Stomach (tissue), 4 donors: ENCODE measurements at regions not wholly inside any gene's neighbourhood (a gene's known extent, or its start where the extent isn't known, plus 50 kb on each side); places are given as distances from the start of the nearest gene placed in this dataset.

Source experiments
- CTCF ChIP-seq, 7 experiments: fragments of 450-650 bp in 4 of 7; fragments of 200-600 bp in 3 of 7; sonication (generic) in 3 of 7; IDR thresholded peaks; one replicate each; pipeline ENCODE4 v1.5.1; 2016 to 2019; ENCODE audit warnings: antibody characterized with exemption in 7 of 7, control low read depth in 2 of 7, mild to moderate bottlenecking in 1 of 7
- EP300 ChIP-seq: sonication (generic); formaldehyde crosslinking; IDR thresholded peaks from one replicate; pipeline ENCODE4 v1.6.1; 2017; ENCODE audit warnings: antibody characterized with exemption
- POLR2A ChIP-seq, 4 donors: fragments of 450-650 bp; IDR thresholded peaks; one replicate each; pipeline ENCODE4 v1.6.1; 2016; ENCODE audit warnings: antibody characterized with exemption in 4 of 4, control low read depth in 2 of 4, mild to moderate bottlenecking in 1 of 4, moderate library complexity in 1 of 4
- POLR2AphosphoS5 ChIP-seq, 3 donors: sonication (generic); formaldehyde crosslinking; IDR thresholded peaks; one replicate each; pipeline ENCODE4 v1.6.1; 2016; ENCODE audit warnings: antibody characterized with exemption in 3 of 3

DNA sequence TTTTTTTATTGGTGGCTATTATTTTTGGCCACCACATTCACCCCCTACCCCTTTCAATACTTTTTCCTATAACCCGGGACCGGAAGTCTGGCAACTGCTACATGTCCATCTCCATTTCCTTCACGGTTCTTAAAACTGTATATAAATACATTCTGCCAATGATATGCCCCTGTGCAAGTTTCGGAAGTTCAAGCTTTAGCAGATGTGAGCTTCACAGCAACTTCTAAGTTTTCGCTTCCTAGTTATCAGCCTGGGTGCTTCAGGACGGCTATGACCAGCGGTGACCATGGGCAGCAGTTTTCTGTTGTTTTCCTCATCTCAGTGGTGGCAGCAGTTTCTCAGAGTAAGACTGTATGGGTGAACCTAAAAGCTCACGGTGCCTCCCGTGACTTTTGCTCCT, 153.5 kb upstream of the NFE2L3 start:
- no peak for TF ChIP-seq CTCF (IDR thresholded peaks at IDR 0.05)
- no peak for TF ChIP-seq POLR2A (IDR thresholded peaks at IDR 0.05)
- no peak for TF ChIP-seq POLR2AphosphoS5 (IDR thresholded peaks at IDR 0.05)
- no peak for TF ChIP-seq EP300
